NCI-H526 (cell line): ENCODE measurements at regions not wholly inside any gene's neighbourhood (a gene's known extent, or its start where the extent isn't known, plus 50 kb on each side); places are given as distances from the start of the nearest gene placed in this dataset.
"Not testable (repeated sequence)": the region's sequence is repeated elsewhere in the genome, so short reads cannot be mapped to it uniquely, and the experiment has no call there.

ENCODE experiments used
- DNase-seq, 2 experiments: peaks; one replicate each; lab custom pipeline; 2025; lab: John Stamatoyannopoulos, UW

DNA sequence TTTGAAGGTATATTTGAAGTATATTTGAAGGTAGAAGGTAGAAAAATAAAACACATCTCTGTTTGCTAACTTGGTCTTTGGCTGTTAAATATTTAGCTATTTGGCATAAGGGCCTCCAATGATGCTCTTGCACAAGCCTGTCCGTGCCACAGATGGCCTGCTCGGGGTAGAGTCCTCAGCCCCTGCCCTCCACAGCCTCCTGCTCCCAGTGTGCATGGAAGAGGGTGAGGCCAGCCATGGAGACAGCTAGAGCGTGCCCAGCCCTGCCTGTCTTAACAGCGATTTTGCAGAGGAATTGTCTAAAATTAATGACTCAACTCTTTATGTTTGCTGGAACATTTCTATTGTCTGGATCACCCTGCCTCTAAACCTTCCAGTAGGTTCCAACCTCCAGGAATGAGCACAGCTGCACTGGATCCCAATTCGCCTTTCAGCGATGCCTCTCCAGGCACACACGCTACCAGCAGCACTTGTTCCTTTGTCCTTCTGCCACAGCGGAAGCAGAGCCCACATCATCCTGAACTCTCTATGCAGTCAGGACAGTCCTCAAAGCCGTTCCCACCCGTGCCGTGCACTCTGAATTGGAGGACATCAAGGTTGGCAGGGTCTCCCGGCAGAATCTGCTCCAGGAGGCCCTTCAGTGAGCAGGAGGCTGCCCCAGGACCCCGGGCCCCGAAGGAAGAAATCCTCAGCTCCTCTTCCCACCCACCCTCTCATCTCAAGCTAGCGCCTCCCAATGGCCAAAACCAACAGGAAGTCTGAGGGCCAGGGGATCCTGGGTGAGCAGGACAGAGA, 254.0 kb upstream of the IRX1 start:
- no peak for DNase-seq

DNA sequence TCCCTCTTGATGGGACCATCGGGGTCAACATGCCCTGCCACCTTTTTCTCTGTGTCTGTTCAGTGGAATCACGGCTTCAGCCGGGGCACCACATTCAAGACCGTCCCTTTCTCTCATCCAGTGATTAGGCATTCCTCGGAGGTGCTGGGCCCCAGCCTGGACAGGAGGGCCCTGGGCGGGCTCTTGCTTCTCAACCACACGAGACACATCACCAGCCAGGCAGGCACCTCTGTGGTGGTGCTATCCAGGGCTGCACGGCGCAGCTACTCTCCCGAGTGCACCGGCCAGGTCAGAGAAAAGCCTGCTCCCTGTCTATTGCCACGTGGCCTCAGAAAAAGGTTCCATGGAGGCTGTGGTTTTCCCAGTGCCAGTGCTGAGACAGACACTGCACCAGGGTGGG, 255.2 kb upstream of the IRX1 start:
- DNase-seq, result no peak

DNA sequence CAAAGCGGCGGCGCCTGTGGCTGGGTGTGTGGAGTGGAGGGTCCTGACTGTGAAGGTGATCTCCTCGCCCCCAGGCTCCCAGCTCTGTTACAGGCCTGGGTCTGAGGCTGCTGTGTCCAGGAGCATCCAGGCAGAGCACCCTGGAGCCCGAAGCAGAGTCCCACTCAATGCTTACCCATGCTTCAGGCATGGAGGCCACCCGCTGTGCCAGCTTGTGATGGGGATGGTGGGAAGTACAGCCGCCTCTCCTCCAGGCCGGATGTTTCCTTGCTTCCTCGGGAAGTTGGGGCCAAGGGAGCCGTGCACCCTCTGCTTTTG, 255.9 kb upstream of the IRX1 start:
- no peak for DNase-seq

DNA sequence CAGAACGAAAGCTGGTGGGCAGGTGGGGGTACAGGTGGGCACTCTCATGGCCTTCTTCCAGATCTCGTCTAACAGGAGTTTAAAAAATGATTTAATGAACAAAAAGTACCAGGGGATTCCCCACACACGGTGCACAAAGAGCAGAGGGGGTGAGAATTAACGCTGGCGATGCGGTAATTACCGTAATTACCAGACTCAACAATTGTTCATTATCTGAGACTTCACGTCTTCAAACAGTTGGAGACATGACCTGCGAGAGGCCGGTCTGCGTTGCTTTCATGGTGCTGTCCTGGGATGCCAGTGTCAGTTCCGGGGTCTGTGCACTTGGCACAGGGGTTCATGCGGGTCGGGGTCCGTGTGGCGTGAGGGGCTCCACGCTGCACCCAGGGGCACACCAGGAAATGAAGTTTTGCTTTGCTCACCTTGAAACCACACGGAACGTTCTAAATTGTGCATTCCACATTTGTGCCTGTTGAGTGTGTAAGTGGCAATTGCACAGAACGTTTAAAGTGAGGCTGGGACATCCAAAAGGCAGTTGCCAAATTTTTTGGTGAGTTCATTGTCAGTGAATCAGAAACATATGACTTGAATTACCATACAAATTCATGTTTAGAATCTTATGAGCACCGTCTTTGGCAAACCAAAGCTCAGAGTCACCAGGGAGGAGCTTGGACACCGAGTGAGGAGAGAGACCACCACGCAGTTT, 256.4 kb upstream of the IRX1 start:
- DNase-seq, result no peak

GRCh38 chr5:3337812-3338541, 257.7 kb upstream of the IRX1 start:
- no peak for DNase-seq

GRCh38 chr5:3336666-3337065, 259.0 kb upstream of the IRX1 start:
- DNase-seq, result no peak

- no peak for DNase-seq
These were observed 260.3 kb upstream of the IRX1 start for GRCh38 chr5:3335301-3335700.

DNA sequence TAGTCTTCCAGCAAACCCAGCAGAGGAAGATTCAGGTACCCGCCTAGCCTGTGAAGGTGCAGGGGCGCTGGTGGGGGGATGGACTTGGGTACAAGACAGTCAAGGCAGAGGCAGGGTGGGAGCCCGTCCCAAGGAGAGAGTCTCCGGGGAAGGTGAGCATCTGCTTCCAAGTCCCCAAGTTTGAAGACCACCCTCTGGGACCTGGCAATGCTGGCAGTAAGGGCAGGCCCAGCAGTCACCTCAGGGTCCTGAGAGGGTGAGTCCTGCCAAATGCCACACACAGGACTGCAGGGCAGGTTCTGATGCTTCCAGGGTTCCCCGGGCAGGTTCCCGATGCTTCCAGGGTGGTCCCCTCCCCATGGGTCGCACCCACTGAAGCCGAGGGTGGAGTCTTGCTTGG, 261.8 kb upstream of the IRX1 start:
- DNase-seq, result no peak

GRCh38 chr5:3333105-3333504, 262.5 kb upstream of the IRX1 start:
- DNase-seq, result no peak

GRCh38 chr5:3331819-3332218, 263.8 kb upstream of the IRX1 start:
- DNase-seq, result no peak

GRCh38 chr5:3330442-3330841, 265.2 kb upstream of the IRX1 start:
- DNase-seq, result no peak

- DNase-seq, result no peak
These were observed 266.2 kb upstream of the IRX1 start for GRCh38 chr5:3329427-3329826.

GRCh38 chr5:3326841-3327232, 268.8 kb upstream of the IRX1 start:
- DNase-seq, result no peak

DNA sequence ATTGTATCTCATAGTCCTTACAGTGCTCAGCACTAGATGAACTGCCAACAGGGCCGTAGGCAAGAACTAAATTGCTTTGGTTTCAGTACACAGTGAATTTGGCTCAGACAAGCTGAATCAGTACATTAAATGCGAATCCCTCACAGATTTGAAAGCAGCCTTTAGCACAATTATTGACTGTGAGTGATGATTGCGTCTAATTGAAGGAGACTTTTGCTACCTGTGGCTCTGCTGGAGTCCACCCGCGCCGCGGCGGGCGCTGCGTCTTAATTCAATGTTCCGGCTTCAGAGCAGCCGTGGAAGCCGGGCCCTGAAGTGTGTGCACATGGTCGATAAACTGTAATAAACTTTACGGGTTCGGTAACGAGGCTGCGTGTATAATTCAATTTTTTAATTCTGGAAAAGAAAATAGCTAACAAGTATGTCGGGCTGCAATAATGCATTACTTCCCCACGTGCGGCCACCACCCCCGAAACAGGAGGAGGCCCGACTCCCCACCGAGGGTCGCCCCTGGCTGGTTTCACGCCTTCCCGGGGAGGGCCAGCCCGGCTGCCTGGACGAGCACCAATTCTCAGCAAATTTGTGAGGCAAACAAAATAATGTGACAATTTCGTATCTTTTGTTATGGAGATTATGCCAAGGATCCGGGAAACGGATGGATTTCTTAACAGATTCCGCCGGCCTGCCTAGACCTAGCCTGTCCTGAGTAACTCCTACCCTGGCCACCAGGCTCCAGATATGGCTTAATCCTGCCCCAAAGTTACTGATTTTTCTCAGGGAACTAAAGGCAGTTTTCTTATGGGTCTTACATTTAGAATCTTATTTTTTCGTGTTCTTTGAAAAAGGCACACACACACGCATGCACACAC, 269.4 kb upstream of the IRX1 start:
- no peak for DNase-seq

- DNase-seq, result peak in 1 of 2 experiments; percentile 37
These were observed 270.2 kb upstream of the IRX1 start for GRCh38 chr5:3325201-3325971.

GRCh38 chr5:3324421-3325101, 271.1 kb upstream of the IRX1 start:
- no peak for DNase-seq

DNA sequence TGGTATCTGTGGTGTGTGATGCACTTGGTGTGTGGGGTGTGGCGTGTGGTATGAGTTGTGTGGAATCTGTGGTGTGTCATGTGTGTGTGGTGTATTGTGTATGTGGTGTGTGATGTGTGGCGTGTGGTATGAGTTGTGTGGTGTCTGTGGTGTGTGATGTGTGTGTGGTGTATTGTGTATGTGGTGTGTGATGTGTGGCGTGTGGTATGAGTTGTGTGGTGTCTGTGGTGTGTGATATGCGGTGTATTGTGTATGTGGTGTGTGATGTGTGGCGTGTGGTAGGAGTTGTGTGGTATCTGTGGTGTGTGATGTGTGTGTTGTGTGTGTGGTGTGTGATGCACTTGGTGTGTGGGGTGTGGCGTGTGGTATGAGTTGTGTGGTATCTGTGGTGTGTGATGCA, 271.7 kb upstream of the IRX1 start:
- not testable (repeated sequence) for DNase-seq

DNA sequence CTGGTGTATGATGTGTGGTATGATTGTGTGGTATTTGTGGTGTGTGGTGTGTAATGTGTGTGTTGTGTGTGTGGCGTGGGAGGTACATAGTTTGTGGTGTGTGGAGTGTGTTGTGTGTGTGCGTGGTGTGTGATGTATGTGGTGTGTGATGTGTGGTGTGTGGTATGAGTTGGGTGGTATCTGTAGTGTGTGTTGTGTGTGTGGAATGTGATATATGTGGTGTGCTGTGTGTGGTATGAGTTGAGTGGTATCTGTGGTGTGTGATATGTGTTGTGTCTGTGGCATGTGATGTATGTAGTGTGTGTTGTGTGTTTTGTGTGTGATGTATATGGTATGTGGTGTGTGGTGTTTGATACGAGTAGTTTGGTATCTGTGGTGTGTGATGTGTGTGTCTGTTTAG, 272.5 kb upstream of the IRX1 start:
- no peak for DNase-seq

DNA sequence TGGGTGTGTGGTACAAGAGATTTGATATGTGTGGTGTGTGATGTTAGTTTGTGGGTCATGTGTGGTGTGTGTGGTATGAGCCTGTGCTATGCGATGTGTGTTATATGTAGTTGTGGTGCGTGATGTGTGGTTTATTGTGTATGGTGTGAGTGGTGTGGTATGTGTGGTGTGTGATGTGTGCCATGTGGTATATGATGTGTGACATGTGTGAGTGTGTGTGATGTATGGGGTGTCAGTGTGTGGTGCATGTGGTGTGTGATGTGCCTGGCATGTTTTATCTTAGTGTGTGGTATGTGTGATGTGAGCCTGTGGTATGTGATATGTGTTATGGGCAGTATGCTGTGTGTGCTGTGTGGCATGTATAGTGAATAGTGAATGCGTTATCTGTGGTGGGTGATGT, 273.0 kb upstream of the IRX1 start:
- DNase-seq, result no peak

- DNase-seq, result no peak
These were observed 273.7 kb upstream of the IRX1 start for GRCh38 chr5:3321923-3322322.
